ENCODE measurements at regions not wholly inside any gene's neighbourhood (a gene's known extent, or its start where the extent isn't known, plus 50 kb on each side); places are given as distances from the start of the nearest gene placed in this dataset.

DNA sequence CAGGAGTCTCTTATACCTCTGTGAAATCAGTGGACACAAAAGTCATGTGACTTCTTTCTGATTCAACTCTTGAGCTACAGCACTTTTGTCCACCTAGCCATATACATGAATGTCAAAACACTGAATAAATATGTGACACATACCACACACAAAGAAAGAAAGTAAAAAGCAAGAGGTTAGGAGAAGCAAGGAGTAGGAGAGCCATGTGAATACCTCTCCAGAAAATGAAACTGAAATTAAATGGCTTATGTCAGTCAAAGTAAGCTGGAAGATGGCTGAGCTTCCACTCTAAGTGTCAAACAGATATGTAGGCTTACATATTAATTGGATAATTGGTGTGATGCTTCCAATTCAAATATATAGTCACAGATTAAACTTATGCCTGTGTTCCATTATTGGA is 1050.5 kb downstream of the BCL11A start:
- H3K36me3 Mint-ChIP-seq (ENCODE audit: low read depth), result no peaks in the 10 kb centered on the region
- no peaks in the 10 kb centered on the region for H3K27me3 ChIP-seq (ENCODE audit: control insufficient read depth in 1 of 2, insufficient read depth in 2 of 2, low read length in 2 of 2)
- ChIA-PET CTCF (no interaction called here), POLR2A (no interaction called here)
- no peaks in the 10 kb centered on the region for H3K9me3 ChIP-seq (ENCODE audit: control insufficient read depth in 1 of 2, insufficient read depth in 1 of 2, low read length in 2 of 2)
- H3K4me3 ChIP-seq (ENCODE audit: low read length), result no peak overlapping the region
- H3K27ac Mint-ChIP-seq, result no peak overlapping the region
- TF ChIP-seq, protein P1, sequence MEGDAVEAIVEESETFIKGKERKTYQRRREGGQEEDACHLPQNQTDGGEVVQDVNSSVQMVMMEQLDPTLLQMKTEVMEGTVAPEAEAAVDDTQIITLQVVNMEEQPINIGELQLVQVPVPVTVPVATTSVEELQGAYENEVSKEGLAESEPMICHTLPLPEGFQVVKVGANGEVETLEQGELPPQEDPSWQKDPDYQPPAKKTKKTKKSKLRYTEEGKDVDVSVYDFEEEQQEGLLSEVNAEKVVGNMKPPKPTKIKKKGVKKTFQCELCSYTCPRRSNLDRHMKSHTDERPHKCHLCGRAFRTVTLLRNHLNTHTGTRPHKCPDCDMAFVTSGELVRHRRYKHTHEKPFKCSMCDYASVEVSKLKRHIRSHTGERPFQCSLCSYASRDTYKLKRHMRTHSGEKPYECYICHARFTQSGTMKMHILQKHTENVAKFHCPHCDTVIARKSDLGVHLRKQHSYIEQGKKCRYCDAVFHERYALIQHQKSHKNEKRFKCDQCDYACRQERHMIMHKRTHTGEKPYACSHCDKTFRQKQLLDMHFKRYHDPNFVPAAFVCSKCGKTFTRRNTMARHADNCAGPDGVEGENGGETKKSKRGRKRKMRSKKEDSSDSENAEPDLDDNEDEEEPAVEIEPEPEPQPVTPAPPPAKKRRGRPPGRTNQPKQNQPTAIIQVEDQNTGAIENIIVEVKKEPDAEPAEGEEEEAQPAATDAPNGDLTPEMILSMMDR (IDR thresholded peaks at IDR 0.05), result no peak
- no peak overlapping the region for H3K4me3 Mint-ChIP-seq
- H3K4me1 ChIP-seq (ENCODE audit: insufficient read depth, low read length), result no peaks in the 10 kb centered on the region
- DNase-seq, result no peak
- intact Hi-C loops (cut with DNase I, micrococcal nuclease), result no loop called here
- peaks cover 2% of the 10 kb centered on the region for H3K9me3 Mint-ChIP-seq
- H3K36me3 ChIP-seq (ENCODE audit: insufficient read depth, low read length), result no peaks in the 10 kb centered on the region
- no peaks in the 10 kb centered on the region for H3K27me3 Mint-ChIP-seq
- ATAC-seq (ENCODE audit: poor library complexity), result no peak
- no peak overlapping the region for H3K27ac ChIP-seq (ENCODE audit: low read depth in 1 of 2, low read length in 2 of 2)
- no peaks in the 10 kb centered on the region for H3K4me1 Mint-ChIP-seq (ENCODE audit: low read depth)

DNA sequence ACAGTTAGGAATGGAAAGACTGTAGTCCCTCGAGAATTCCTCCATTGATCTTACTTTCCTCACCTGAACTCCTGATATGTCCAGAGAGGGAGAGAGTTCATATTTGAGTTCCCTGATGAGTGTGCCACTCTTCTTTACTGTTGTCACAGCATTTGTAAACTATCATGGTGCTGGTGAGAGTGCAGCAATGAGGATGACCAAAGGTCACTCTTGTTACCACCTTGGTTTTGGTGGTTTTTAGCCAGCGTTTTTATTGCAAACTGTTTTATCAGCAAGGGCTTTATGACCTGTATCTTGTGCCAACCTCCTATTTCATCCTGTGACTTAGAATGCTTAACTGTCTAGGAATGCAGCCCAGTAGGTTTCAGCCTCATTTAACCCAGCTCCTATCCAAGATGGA is 1062.5 kb downstream of the BCL11A start:
- Histone ChIP-seq H3K36me3 (ENCODE audit: insufficient read depth, low read length) (no peaks in the 10 kb centered on the region), H3K4me3 (ENCODE audit: low read length) (no peak overlapping the region), H3K27me3 (ENCODE audit: control insufficient read depth in 1 of 2, insufficient read depth in 2 of 2, low read length in 2 of 2) (no peaks in the 10 kb centered on the region), H3K27ac (ENCODE audit: low read depth in 1 of 2, low read length in 2 of 2) (no peak overlapping the region), H3K4me1 (ENCODE audit: insufficient read depth, low read length) (no peaks in the 10 kb centered on the region), H3K9me3 (ENCODE audit: control insufficient read depth in 1 of 2, insufficient read depth in 1 of 2, low read length in 2 of 2) (peaks cover 4 to 6% of the 10 kb centered on the region in 2 experiments)
- ChIA-PET POLR2A (no interaction called here), CTCF (no interaction called here)
- Mint-ChIP-seq H3K9me3 (peaks cover 11% of the 10 kb centered on the region), H3K27ac (no peak overlapping the region), H3K4me1 (ENCODE audit: low read depth) (no peaks in the 10 kb centered on the region), H3K36me3 (ENCODE audit: low read depth) (no peaks in the 10 kb centered on the region), H3K27me3 (no peaks in the 10 kb centered on the region), H3K4me3 (no peak overlapping the region)
- intact Hi-C loops (cut with DNase I, micrococcal nuclease), result no loop called here
- DNase-seq (no peak), ATAC-seq (ENCODE audit: poor library complexity) (no peak)
- TF ChIP-seq, protein P1 (IDR thresholded peaks at IDR 0.05), result no peak

DNA sequence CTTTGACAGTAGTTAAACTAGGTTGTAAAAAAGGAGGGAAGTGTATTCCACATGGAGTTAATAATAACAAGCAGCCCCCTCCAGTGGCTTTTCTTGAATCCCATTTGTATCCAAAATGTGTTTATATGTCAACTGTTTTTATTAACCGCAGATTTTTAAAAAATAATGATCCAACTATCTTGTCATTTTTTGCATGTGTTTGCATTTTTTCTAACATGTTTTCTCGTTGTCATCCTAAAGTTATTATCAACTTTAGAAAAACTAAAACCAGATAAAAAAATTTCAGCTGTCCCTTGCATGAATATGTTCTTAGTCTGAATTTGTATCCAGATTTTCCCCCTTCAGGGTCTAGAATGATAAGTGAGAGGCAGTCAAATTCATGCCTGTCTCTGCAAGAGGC is 1063.3 kb downstream of the BCL11A start:
- Mint-ChIP-seq H3K27me3 (no peaks in the 10 kb centered on the region), H3K9me3 (peaks cover 6% of the 10 kb centered on the region), H3K4me1 (ENCODE audit: low read depth) (no peaks in the 10 kb centered on the region), H3K27ac (no peak overlapping the region), H3K36me3 (ENCODE audit: low read depth) (no peaks in the 10 kb centered on the region), H3K4me3 (no peak overlapping the region)
- intact Hi-C loops (cut with DNase I, micrococcal nuclease), result no loop called here
- H3K36me3 ChIP-seq (ENCODE audit: insufficient read depth, low read length), result no peaks in the 10 kb centered on the region
- H3K4me3 ChIP-seq (ENCODE audit: low read length), result no peak overlapping the region
- no peaks in the 10 kb centered on the region for H3K4me1 ChIP-seq (ENCODE audit: insufficient read depth, low read length)
- no peak for DNase-seq
- ChIA-PET CTCF (no interaction called here), POLR2A (no interaction called here)
- ATAC-seq (ENCODE audit: poor library complexity), result no peak
- TF ChIP-seq, protein P1 (IDR thresholded peaks at IDR 0.05), result no peak
- no peak overlapping the region for H3K27ac ChIP-seq (ENCODE audit: low read depth in 1 of 2, low read length in 2 of 2)
- no peaks in the 10 kb centered on the region for H3K27me3 ChIP-seq (ENCODE audit: control insufficient read depth in 1 of 2, insufficient read depth in 2 of 2, low read length in 2 of 2)
- peaks cover 0 to 4% of the 10 kb centered on the region in 2 experiments for H3K9me3 ChIP-seq (ENCODE audit: control insufficient read depth in 1 of 2, insufficient read depth in 1 of 2, low read length in 2 of 2)

All from CD4-positive, alpha-beta T cell (primary cell).